ENCODE measurements at regions not wholly inside any gene's neighbourhood (a gene's known extent, or its start where the extent isn't known, plus 50 kb on each side); places are given as distances from the start of the nearest gene placed in this dataset.

- Histone ChIP-seq H2AFZ (ENCODE audit: low read depth) (no peak overlapping the region), H4K20me1 (ENCODE audit: insufficient read depth) (no peaks in the 10 kb centered on the region), H3K27ac (ENCODE audit: low read depth in 2 of 2, low read length in 1 of 2) (no peak overlapping the region), H3K4me3 (ENCODE audit: low read depth in 2 of 2, low read length in 1 of 2) (no peak overlapping the region), H3K79me2 (ENCODE audit: insufficient read depth) (no peaks in the 10 kb centered on the region), H3K9me3 (no peaks in the 10 kb centered on the region), H3K36me3 (replicated peaks in 1 of 2; ENCODE audit: control insufficient read depth in 1 of 2, insufficient read depth in 2 of 2, low read length in 1 of 2) (no peaks in the 10 kb centered on the region), H3K9me2 (no peaks in the 10 kb centered on the region), H3K9ac (no peak overlapping the region), H3K27me3 (ENCODE audit: insufficient read depth) (no peaks in the 10 kb centered on the region), H3K4me2 (no peak overlapping the region), H3K4me1 (ENCODE audit: control insufficient read depth in 1 of 2, insufficient read depth in 2 of 2, low read depth in 1 of 2, low read length in 1 of 2) (no peaks in the 10 kb centered on the region), H3F3A (replicated peaks; ENCODE audit: insufficient read depth) (no peaks in the 10 kb centered on the region)
- TF ChIP-seq GATA2 (CRISPR knock-in tag; IDR thresholded peaks at IDR 0.05) (no peak), TAF1 (IDR thresholded peaks at IDR 0.05; ENCODE audit: borderline replicate concordance, low read depth, low read length) (no peak), CTCF (IDR thresholded peaks at IDR 0.05) (no peak), FOXM1 (IDR thresholded peaks at IDR 0.05; ENCODE audit: low read depth) (no peak), GABPA (IDR thresholded peaks at IDR 0.05; ENCODE audit: low read depth) (no peak), EZH2phosphoT487 (IDR thresholded peaks at IDR 0.05; ENCODE audit: borderline replicate concordance, low read depth) (no peak), YY1 (IDR thresholded peaks at IDR 0.05; ENCODE audit: low read depth) (no peak), RFX5 (IDR thresholded peaks at IDR 0.05; ENCODE audit: low read length) (no peak), ZBTB33 (IDR thresholded peaks at IDR 0.05; ENCODE audit: borderline replicate concordance, low read depth) (no peak), MAX (IDR thresholded peaks at IDR 0.05; ENCODE audit: low read depth) (no peak), SMC3 (IDR thresholded peaks at IDR 0.05; ENCODE audit: low read depth, low read length) (no peak)
- TF ChIP-seq, protein P1, sequence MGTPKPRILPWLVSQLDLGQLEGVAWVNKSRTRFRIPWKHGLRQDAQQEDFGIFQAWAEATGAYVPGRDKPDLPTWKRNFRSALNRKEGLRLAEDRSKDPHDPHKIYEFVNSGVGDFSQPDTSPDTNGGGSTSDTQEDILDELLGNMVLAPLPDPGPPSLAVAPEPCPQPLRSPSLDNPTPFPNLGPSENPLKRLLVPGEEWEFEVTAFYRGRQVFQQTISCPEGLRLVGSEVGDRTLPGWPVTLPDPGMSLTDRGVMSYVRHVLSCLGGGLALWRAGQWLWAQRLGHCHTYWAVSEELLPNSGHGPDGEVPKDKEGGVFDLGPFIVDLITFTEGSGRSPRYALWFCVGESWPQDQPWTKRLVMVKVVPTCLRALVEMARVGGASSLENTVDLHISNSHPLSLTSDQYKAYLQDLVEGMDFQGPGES (IDR thresholded peaks at IDR 0.05; ENCODE audit: low read depth, low read length), result no peak
- WGBS (ENCODE audit: low lambda C conversion rate), result 86% methylated on average over 15 of the region's 15 CpGs
- no peak for DNase-seq
- ChIA-PET CTCF (interaction anchor here (0.7 kb wide), 1 partner anchor 339 kb away, joined by 3 read pairs; no protein-coding TSS in a partner anchor), POLR2A (no interaction called here)
Measured at GRCh38 chr2:107747964-107748583, 78.6 kb upstream of the RGPD4 start.

Data from SK-N-SH (cell line).